ENCODE measurements at regions not wholly inside any gene's neighbourhood (a gene's known extent, or its start where the extent isn't known, plus 50 kb on each side); places are given as distances from the start of the nearest gene placed in this dataset.

DNA sequence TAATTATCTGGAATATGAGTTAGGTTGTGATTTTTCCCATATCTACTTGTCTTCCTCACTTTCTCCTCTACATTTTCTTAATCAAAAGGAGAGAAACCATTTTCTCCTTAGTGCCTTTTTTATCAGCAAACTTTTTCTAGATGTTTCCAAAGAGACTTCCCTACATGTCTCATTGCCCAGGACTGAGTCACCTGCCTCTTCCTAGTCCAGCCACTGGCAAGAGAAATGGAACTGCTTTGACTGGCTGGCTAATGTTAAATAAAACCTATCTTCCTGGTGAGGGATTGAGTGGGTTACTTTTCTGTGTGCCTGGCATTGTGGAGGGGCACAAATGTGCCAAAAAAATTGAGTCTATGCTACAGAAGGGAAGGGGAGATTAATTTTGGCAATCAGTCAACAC lies 52.1 kb upstream of the CD5L start:
- no peaks in the 10 kb centered on the region for H3K4me1 Mint-ChIP-seq (ENCODE audit: low read depth)
- no peak for DNase-seq
- CTCF ChIA-PET, result no interaction called here
- POLR2A ChIA-PET, result no interaction called here
- no peaks in the 10 kb centered on the region for H3K9me3 Mint-ChIP-seq
- peaks cover 14% of the 10 kb centered on the region for H3K27me3 Mint-ChIP-seq
- no peak for ATAC-seq
- H3K36me3 Mint-ChIP-seq (ENCODE audit: low read depth), result no peaks in the 10 kb centered on the region
- TF ChIP-seq, protein P1, sequence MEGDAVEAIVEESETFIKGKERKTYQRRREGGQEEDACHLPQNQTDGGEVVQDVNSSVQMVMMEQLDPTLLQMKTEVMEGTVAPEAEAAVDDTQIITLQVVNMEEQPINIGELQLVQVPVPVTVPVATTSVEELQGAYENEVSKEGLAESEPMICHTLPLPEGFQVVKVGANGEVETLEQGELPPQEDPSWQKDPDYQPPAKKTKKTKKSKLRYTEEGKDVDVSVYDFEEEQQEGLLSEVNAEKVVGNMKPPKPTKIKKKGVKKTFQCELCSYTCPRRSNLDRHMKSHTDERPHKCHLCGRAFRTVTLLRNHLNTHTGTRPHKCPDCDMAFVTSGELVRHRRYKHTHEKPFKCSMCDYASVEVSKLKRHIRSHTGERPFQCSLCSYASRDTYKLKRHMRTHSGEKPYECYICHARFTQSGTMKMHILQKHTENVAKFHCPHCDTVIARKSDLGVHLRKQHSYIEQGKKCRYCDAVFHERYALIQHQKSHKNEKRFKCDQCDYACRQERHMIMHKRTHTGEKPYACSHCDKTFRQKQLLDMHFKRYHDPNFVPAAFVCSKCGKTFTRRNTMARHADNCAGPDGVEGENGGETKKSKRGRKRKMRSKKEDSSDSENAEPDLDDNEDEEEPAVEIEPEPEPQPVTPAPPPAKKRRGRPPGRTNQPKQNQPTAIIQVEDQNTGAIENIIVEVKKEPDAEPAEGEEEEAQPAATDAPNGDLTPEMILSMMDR (IDR thresholded peaks at IDR 0.05), result no peak
- intact Hi-C loops (cut with micrococcal nuclease), result no loop called here
- no peak overlapping the region for H3K4me3 Mint-ChIP-seq
- H3K27ac Mint-ChIP-seq, result no peak overlapping the region

DNA sequence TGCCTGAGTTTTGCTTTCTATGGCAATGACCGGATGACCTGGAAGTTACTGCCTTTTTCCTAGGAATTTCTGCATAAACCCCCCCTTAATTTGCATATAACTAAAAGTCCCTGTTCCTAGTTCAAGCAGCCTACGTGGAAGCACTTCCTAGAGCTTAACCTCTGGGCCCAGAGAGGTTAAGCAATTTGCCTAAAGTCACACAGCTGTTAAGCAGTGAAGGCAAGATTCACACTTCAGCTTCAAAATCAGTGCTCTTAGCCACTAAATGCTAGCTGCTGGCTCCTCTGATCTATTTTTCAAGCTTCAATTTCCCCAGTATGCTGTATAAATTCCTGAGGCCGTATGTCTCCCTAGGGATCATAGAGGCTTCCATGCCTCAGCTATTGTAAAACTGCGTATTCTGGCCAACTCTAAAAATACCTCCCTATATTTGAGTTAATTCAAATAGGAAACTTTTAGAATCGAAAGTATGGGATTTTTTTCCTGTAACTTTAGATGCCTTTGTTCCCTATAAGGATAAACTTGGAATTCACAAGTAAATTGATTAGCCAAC lies 53.1 kb upstream of the CD5L start:
- POLR2A ChIA-PET, result no interaction called here
- ATAC-seq (no peak), DNase-seq (no peak)
- CTCF ChIA-PET, result interaction anchor here (1.0 kb wide), 1 partner anchor 97 kb away, joined by 4 read pairs; no protein-coding TSS in a partner anchor
- Mint-ChIP-seq H3K4me3 (no peak overlapping the region), H3K27ac (no peak overlapping the region), H3K27me3 (peaks cover 14% of the 10 kb centered on the region), H3K36me3 (ENCODE audit: low read depth) (no peaks in the 10 kb centered on the region), H3K9me3 (no peaks in the 10 kb centered on the region), H3K4me1 (ENCODE audit: low read depth) (no peaks in the 10 kb centered on the region)
- TF ChIP-seq, protein P1 (IDR thresholded peaks at IDR 0.05), result no peak
- intact Hi-C loops (cut with micrococcal nuclease), result no loop called here

DNA sequence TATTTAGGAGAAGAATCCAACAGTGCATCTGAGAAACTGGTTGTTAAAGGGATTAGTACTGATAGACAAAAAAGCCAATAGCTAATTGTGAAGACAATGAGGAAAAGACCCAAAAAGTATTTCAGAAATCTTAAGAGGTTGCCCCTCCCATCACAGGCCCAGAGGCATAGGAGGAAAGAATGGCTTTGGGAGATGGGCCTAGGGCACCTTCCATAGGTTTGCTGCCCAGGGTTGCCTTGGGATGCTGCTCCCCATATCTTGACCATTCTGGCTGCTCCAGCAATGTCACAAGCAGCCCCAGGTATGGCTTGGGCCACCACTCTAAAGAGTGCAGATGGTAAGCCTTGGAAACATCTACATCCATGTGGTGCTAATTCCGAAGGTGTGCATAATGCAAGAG lies 68.7 kb upstream of the CD5L start:
- ATAC-seq (no peak), DNase-seq (no peak)
- intact Hi-C loops (cut with micrococcal nuclease), result no loop called here
- CTCF ChIA-PET, result no interaction called here
- Mint-ChIP-seq H3K36me3 (ENCODE audit: low read depth) (no peaks in the 10 kb centered on the region), H3K27me3 (peaks cover 10% of the 10 kb centered on the region), H3K9me3 (peaks cover 7% of the 10 kb centered on the region), H3K4me1 (ENCODE audit: low read depth) (no peaks in the 10 kb centered on the region), H3K4me3 (no peak overlapping the region), H3K27ac (no peak overlapping the region)
- TF ChIP-seq, protein P1 (IDR thresholded peaks at IDR 0.05), result no peak
- POLR2A ChIA-PET, result no interaction called here

DNA sequence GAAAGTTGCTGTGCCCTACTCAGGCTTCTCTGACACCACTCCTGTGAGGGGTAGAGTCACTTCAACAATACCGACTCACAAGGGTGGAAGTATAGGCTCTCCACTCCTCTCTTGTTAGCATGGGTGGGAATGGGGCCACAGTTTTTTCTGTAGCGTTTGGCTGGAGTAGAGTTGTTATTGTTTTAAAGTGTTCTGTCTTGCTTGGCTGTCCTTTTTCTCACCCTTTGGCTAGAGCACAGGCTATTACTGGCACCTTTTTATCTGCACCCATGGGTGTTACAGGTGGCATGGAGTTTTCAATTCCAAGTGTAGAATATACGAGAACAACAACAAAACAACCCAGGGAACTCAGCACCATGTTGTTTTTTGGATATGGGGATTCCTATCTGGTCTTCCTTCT lies 74.3 kb upstream of the CD5L start:
- H3K36me3 Mint-ChIP-seq (ENCODE audit: low read depth), result no peaks in the 10 kb centered on the region
- H3K4me3 Mint-ChIP-seq, result no peak overlapping the region
- intact Hi-C loops (cut with micrococcal nuclease), result no loop called here
- TF ChIP-seq, protein P1 (IDR thresholded peaks at IDR 0.05), result no peak
- H3K9me3 Mint-ChIP-seq, result peaks cover 2% of the 10 kb centered on the region
- POLR2A ChIA-PET, result no interaction called here
- no peaks in the 10 kb centered on the region for H3K4me1 Mint-ChIP-seq (ENCODE audit: low read depth)
- H3K27ac Mint-ChIP-seq, result no peak overlapping the region
- H3K27me3 Mint-ChIP-seq, result peaks cover 10% of the 10 kb centered on the region
- DNase-seq (no peak), ATAC-seq (no peak)
- CTCF ChIA-PET, result no interaction called here

DNA sequence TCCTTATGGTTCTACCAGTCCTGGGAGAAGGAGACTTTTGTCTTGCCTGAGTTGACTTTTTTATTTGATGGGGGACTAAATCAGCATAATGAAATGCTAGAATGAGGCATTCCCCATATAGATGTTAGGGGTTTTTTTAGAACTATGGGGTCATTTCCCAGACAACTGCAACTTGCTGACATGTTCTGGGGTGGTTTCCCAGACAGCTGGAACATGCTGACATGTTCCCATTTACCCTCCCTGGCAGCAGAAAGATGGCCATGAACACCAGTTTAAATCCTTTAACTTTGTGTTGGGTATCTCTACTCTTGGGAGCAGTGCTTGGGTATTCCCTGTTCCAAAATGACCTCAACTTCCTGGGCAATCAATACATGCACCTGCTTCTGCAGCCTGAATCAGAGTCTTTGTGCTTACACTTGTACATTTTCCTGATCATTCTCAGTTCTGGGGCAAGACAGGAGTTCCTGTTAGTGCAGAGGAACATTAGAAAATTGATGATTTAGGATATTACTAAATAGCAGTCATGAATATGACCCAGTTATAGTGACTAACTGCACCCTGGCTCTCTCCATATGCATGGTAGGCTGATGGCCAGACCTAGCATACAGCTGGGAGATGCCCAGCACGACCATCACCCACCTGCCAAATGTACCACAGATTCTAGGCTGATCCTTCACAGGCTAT lies 75.4 kb upstream of the CD5L start:
- ATAC-seq (no peak), DNase-seq (no peak)
- intact Hi-C loops (cut with micrococcal nuclease), result no loop called here
- Mint-ChIP-seq H3K27me3 (peaks cover 7% of the 10 kb centered on the region), H3K36me3 (ENCODE audit: low read depth) (no peaks in the 10 kb centered on the region), H3K9me3 (no peaks in the 10 kb centered on the region), H3K4me3 (no peak overlapping the region), H3K4me1 (ENCODE audit: low read depth) (no peaks in the 10 kb centered on the region), H3K27ac (no peak overlapping the region)
- ChIA-PET CTCF (no interaction called here), POLR2A (no interaction called here)
- TF ChIP-seq, protein P1 (IDR thresholded peaks at IDR 0.05), result no peak

Measured in activated CD8-positive, alpha-beta T cell treated with anti-CD3 and anti-CD28 coated beads for 36 hours (primary cell).